GM20000 (cell line): ENCODE measurements at regions not wholly inside any gene's neighbourhood (a gene's known extent, or its start where the extent isn't known, plus 50 kb on each side); places are given as distances from the start of the nearest gene placed in this dataset.

ENCODE experiments used
- DNase-seq: peaks from one replicate; pipeline ENCODE4 v3.0.0; 2012; ENCODE audit warnings: low spot score
- CTCF ChIP-seq: IDR thresholded peaks from 2 replicates; pipeline ENCODE4 v1.5.1; 2012; ENCODE audit warnings: mild to moderate bottlenecking, control low read depth; ENCODE audit errors: extremely low read depth, missing control alignments

- DNase-seq: no peak
- TF ChIP-seq CTCF: no peak
Observed at GRCh38 chr2:11996618-11997017, 250.2 kb downstream of the LPIN1 start.

GRCh38 chr2:11997142-11997541, 250.7 kb downstream of the LPIN1 start:
- no peak for DNase-seq
- TF ChIP-seq CTCF: no peak

GRCh38 chr2:11998218-11998617, 251.8 kb downstream of the LPIN1 start:
- DNase-seq: no peak
- no peak for TF ChIP-seq CTCF

- no peak for DNase-seq
- no peak for TF ChIP-seq CTCF
Observed at GRCh38 chr2:11998626-11999378, 252.4 kb downstream of the LPIN1 start.

- DNase-seq: no peak
- TF ChIP-seq CTCF: no peak
Observed at GRCh38 chr2:12001621-12002020, 255.2 kb downstream of the LPIN1 start.

GRCh38 chr2:12002215-12002614, 255.8 kb downstream of the LPIN1 start:
- no peak for TF ChIP-seq CTCF
- DNase-seq: no peak

- TF ChIP-seq CTCF: no peak
- DNase-seq: no peak
Observed at GRCh38 chr2:12004713-12005112, 258.3 kb downstream of the LPIN1 start.
